ENCODE measurements at regions not wholly inside any gene's neighbourhood (a gene's known extent, or its start where the extent isn't known, plus 50 kb on each side); places are given as distances from the start of the nearest gene placed in this dataset.

DNA sequence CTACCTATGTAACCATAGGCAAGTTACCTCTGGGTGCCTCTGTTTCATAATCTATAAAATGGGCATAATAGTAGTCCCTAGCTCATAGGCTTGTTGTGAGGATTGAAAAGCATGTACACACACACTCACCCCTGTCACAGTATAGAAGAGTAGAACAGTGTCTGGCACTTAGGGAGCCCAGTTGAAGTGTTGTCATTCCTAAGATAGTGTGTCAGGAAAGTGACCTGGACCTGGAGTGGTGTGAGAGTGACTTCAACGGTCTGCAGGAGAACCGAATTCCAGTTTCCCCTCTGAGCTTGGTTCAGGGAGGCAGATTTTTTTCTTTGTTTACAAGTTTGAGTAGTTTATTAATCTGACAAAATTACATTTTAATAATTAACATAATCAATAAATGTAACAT is 229.9 kb upstream of the MAP3K7 start:
- TF ChIP-seq POLR2A (IDR thresholded peaks at IDR 0.05) = no peak
- TF ChIP-seq, protein P1, sequence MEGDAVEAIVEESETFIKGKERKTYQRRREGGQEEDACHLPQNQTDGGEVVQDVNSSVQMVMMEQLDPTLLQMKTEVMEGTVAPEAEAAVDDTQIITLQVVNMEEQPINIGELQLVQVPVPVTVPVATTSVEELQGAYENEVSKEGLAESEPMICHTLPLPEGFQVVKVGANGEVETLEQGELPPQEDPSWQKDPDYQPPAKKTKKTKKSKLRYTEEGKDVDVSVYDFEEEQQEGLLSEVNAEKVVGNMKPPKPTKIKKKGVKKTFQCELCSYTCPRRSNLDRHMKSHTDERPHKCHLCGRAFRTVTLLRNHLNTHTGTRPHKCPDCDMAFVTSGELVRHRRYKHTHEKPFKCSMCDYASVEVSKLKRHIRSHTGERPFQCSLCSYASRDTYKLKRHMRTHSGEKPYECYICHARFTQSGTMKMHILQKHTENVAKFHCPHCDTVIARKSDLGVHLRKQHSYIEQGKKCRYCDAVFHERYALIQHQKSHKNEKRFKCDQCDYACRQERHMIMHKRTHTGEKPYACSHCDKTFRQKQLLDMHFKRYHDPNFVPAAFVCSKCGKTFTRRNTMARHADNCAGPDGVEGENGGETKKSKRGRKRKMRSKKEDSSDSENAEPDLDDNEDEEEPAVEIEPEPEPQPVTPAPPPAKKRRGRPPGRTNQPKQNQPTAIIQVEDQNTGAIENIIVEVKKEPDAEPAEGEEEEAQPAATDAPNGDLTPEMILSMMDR (IDR thresholded peaks at IDR 0.05) = no peak
